HG03045 (cell line): ENCODE measurements at regions not wholly inside any gene's neighbourhood (a gene's known extent, or its start where the extent isn't known, plus 50 kb on each side); places are given as distances from the start of the nearest gene placed in this dataset.

Experiments used
- ATAC-seq: cut with Tn5 transposase; IDR thresholded peaks from one replicate; pipeline ENCODE4 v1.9.1; 2021; ENCODE audit warnings: mild to moderate bottlenecking, moderate library complexity; ENCODE audit not compliant: unreplicated experiment

DNA sequence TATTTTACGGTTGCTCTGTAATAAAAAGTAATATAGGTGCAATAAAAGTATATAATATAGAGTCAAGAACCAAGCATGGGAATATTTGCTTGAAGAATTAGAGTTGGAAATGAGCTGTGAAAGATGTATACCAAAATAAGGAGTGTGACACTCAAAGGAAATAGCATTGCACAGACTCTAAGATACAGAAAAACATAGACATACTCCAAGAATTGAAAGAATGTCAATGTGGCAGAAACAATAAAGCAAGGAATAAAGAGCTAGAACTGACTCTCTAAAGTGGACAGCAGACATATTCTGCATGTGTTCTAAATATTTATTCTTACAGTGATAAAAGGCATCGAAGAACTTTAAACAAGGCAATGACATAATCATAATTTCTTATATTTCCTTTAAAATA lies 561.1 kb upstream of the SETBP1 start:
- ATAC-seq, result no peak

DNA sequence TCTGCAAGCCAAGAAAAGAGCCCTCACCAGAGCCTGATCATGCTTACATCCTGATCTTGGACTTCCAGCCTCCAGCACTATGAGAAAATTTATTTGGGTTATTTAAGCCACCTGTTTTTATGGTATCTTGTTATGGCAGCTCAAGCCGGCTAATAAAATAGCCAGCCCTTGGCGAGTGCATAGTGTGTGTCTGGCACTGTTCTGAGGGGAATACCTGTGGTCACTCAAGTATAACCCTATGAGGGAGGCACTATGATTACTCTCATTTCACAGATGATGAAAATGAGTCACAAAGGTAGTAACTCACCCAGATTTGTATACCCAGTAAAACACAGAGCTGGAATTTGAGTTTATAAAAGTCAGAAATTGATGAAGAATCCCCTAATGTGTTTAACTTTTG lies 556.9 kb upstream of the SETBP1 start:
- no peak for ATAC-seq

DNA sequence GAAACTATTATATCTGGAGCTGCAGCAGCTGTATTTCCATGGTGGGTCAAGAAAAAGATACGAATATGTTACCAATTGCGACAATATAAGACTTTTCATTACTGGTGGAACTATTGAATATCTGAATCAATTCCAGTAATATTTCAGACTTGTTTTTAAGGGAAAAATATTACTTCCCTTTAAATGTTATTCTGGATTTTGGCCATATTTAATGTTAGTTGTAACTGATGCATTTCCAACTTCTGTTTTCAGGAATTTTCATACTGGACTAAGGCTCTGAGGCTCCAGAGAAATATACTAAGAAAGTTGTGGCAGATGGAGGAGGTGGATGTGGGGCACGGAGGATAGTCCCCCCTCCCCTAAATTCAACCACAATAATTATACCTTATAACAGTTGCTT lies 555.2 kb upstream of the SETBP1 start:
- no peak for ATAC-seq

DNA sequence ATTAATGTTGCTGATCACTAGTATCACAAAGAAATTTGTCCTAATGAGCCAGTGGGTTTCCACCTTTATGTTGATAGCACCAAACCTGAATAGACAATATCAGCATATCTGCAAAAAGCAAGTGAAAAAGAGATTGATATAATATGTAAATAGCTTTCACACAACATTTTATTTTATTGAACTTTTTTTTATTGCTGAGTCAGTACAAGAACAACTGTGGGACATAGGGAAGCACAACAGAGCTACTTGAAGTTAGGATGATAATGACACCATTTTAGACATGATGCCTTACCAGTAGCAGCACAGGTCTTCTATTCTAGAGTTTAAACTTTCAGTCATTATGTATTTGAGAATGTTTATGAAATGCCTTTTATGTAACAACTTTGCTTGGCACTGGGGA lies 554.1 kb upstream of the SETBP1 start:
- no peak for ATAC-seq

DNA sequence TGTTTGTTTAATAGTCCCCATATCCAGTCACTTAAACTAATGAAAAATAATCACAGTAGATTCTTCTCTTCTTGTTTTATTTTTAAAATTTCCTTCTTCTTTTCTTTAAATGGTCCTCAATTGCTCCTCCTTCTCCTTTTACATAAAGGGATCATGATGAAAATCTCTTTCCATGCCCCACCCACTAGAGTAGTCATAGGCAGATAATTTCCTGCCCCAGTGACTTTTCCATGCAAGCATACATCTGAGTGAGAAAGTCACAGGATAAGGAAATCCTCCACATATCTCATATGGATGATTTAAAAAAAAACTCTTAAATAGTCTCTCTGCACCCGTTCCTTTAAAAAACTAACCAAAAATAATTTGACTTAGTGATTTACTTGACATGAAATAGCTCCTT lies 552.3 kb upstream of the SETBP1 start:
- ATAC-seq, result no peak

DNA sequence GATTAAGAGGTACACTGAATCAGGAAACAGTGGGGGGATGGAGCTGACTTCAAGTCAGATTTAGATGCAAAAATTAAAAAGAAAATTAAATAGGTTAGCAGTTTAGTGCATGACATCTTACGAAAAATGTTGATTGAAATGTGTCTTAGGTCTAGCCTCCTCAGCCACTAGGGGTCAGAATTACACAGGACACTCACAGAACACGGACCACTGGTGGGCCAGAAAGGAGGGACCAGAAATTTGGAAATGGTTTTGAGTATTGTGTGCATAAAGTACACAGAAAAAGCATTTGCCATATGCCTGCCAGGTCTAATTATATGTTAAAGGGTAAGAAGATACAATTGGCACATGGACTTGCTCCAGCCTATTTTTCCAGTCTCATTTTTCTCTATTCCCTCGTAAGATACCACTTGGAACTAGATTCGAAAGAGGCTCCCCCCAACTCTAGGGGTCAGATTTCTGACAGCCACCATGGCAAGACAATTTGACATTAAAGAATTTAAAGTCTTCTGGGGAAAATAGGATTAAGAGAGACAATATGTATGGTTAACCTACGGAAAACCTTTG lies 550.2 kb upstream of the SETBP1 start:
- no peak for ATAC-seq

DNA sequence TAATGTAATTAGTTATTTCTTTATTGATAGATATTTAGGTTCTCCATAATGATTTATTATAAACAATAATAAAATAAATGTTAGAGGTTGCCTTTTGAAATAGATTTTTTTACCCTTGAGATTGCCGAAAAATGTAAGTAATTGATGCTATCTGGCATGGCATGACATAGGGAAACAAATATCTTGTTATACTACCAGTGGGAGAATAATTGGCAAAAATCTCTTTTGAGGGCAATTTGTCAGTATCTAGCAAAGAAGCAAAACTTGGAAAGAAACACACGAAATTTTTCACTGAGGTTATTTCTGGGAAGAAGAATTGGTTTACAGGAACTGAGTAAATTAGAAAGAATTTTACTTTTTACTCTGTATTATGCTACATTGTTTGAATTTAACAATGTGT lies 547.2 kb upstream of the SETBP1 start:
- ATAC-seq, result no peak

DNA sequence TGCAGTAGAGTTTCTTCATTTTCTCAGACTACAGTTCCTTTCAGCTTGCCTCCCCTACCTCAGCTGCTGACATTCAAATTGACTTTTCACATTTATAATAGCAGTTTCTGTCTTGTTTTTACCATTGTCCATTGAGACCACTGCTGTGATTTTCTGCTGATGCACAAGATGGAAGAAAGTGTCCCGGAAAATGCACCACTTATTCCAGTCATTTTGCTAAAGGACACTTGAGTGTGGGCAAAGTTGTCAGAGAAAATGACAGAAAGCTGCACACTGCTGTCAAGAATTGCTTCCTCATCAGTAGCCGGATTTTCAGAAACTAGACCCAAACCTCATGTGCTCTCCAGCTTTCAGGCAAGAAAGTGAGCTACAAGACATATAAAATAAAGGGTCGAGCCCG lies 546.2 kb upstream of the SETBP1 start:
- ATAC-seq, result no peak

DNA sequence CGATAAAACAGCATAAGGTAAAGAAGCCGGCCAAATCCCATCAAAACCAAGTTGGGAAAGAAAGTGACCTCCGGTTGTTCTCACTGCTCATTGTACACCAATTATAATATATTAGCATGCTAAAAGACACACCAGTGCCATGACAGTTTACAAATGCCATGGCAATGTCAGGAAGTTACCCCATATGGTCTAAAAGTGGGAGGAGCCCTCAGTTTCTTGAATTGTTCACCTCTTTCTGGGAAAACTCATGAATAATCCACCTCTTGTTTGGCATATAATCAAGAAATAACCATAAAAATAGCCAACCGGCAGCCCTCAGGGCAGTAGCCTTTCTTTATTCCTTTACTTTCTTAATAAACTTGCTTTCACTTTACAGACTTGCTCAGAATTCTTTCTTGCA lies 544.9 kb upstream of the SETBP1 start:
- ATAC-seq, result no peak

DNA sequence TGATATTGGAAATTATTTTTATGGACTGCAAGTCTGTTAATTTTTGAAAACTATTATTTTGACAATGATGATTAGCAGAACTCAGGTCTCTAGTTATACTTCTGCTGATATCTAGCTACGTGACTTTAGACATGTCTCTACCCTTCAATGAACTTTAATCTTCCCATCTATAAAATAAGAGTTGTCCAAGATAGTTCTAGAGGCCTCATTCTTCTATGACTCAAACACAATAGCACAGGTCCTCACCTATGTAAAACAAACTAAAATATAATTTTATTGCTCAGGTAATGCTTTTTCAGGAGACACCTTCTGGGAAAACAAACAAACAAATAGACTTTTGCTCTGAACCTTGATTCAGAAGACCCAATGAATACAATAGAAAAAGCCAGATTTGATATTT lies 544.4 kb upstream of the SETBP1 start:
- ATAC-seq, result no peak

DNA sequence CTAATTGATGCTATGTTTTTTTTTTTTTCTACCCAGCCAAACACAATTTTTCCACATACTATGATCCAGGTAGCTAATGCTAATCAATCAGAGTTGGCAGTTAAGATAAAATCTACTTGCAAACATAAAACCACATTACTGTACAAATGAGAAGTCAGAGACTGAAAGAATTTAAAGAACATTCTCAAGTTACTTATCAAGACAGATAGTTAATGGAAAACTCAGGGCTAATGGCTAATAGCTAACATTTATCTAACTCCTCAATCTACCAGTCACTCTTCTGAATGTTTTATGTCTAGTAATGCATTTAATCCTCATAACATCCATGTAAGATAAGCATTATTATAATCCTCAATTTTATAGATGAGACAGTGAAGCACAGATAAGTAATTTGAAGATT lies 537.6 kb upstream of the SETBP1 start:
- no peak for ATAC-seq

DNA sequence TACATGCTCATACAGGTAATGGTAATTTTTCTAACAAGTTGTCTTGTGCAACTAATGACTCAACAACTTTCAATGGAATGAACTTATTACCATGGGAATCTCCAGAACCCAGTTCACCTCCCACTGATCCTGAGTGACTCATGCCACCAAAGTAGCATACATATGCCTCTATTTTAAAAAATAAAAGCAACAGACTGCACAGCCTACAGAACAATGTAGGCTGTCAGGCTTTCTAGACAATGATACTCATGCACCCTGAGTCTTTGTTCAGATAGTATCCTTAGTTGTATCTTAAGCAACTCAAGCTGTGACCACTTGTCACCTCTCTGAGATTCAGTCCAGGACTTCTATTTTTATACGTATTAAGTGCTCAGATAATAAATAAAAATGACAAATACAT lies 531.0 kb upstream of the SETBP1 start:
- no peak for ATAC-seq

DNA sequence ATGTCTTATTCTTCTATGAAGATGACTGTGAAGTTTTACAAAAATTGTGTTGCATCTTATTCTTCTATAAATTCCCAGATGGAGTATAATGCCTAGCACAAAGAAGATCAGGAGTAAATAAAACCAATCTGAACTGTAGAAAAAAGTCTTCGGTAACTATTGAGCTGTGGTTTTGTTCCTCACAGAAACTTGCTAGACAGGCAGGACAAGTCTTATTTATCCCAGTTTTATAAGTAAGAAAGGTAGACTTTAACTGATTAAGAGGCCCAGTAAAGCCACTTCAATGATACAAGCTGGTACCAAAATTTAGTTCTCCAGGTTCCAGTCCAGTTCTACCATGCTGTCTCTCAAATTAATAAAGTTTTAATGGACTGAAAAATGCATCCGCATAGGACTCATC lies 526.7 kb upstream of the SETBP1 start:
- no peak for ATAC-seq

DNA sequence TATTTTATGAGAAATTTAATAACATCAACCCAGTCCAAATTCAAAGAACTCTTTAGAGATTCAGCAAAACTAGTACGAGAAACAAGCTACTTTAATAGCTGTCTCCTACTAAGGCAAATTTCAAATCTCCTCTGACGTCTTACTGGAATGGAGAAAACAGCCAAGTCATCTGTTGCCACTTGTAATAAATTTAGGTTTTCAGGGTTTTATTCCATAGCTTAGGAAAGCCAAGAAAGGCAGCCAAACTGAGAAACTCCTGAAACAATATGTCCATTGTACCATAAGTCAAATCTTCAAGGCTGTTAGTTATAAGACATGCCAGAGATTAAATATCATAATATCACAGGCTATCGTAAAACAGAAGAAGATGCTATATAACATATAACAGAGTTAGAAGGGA lies 524.6 kb upstream of the SETBP1 start:
- no peak for ATAC-seq

DNA sequence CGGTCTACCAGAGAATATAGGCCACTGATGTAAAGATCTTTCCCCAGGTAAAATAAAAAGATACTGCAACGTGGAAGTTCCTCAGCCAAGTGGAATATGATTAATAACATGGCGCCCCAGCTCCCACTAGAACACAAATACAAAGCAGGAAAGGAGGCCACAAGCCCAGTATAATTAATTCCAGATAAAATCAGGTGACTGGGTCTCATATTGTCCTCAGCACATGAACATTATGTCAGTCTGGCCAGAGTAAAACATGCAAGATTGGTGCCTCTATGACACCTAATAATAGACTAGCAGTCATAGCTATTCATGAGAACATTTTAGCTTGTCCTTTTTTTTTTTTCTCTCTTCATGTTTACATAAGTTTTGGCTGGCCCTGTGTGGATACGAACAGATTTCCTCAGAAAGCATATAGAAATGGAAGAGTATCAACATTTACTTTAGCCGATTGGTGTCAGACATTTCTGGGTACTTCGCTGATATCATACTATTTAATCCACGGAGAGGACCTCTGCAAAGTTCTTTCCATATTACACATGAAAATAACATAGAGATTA lies 523.8 kb upstream of the SETBP1 start:
- no peak for ATAC-seq

DNA sequence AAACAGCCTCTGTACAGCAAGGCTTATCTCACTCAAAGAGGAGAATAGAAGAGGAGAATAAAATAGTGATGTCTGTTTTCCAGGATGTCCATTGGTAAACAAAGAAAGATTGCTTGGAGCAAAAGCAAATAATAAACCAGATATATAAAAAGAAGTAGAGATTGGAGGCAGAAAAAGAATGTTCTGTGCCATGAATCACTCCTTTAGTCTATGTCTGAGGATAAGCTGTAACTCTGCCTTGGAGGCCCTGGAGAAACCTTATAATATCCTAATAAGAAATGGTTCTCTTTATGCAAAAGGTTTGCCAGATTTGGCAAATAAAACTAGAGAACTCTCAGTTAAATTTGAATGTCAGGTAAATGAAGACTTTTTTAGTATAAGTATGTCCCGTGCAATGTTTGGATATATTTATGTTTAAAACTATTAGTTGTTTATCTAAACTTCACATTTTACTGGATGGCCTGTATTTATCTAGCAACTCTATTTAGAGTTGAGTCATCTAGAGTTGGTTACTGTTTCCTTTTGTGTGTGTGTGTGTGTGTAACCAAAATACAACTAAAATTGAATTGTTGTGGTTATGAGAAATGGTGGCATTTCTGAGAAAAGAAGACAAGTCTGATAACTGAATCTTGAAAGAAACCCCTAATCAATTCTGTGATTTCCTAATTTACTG lies 510.3 kb upstream of the SETBP1 start:
- ATAC-seq, result no peak

DNA sequence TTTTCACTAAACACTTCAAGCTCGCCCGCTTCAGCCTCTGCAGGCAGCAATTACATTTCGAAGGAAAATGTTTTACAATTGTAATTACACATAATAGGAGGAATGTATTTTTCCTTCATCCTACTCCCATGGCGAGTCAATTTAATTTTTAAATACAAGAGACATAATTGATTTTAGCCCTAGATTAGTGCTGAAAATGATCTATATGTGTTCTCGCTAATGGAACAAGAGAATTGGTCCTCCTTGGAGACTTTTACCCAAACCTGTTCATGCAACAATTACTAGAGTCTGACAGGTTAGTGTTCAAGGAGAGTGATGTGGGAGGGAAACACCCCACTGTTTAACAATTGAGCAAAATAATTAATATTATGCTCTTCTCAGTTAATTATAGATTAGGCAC lies 509.4 kb upstream of the SETBP1 start:
- no peak for ATAC-seq

DNA sequence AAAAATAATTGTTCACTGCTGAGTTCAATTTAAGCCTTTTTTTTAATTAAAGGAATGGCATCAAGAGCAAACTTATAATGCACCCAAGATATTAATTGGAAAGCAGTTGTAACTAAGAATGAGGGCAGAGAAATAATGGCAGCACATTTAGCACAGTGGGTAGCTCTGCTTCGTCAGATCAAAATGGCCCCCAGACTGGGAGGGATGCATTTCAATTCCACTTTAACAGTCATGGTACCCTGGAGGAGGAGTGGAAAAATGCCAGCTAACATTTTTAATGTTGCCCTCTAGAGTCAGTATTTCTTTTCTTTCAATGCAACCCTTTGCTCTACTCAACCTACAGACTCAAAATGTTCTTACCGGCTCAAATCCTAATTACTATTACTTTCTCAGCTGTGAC lies 504.8 kb upstream of the SETBP1 start:
- no peak for ATAC-seq

DNA sequence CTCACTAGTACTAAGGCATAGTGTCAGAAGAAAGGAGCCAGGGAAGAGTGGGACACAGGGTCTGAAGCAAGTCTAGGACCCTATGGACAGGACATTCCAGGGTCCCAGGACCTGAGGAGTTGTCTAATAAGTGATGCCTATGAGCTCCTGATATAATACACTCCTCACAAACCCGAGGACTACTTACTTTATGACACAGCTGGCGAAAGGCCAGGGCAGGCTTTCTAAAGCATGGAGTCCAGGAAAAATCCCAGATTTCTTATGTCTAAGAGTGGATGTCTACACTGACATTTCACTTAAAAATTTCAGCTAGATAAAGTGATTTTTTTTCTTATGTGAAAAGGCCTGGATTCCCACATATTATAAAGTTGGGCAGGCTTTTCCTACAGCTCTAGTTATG lies 502.2 kb upstream of the SETBP1 start:
- no peak for ATAC-seq

DNA sequence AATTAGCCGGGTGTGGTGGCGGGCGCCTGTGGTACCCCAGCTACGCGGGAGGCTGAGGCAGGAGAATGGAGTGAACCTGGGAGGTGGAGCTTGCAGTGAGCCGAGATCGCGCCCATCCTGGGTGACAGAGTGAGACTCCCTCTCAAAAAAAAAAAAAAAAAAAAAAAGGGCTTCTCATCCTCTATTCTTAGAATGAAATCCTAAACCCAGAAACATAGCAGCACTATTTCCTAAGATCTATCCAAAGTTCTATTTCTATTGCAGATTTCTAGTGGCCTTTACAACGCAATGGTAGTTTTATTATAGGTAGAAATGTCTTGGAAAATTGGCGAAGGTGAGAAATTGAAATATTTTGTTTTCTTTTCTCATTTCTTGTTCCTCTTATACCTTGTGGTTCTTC lies 501.0 kb upstream of the SETBP1 start:
- no peak for ATAC-seq

DNA sequence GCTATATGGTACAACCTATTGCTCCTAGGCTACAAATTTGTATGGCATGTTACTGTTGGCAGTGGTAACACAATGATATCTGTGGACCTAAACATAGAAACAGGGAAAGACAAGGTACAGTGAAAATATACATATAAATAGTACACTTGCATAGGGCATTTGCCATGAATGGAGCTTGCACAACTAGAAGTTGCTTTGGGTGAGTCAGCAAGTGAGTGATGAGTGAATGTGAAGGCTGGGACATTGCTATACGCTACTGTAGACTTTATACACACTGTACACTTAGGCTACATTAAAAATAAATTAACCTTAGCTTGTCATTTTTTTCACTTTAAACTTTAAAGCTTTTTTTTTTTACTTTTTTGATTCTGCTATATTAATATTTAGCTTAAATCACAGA lies 500.0 kb upstream of the SETBP1 start:
- no peak for ATAC-seq

DNA sequence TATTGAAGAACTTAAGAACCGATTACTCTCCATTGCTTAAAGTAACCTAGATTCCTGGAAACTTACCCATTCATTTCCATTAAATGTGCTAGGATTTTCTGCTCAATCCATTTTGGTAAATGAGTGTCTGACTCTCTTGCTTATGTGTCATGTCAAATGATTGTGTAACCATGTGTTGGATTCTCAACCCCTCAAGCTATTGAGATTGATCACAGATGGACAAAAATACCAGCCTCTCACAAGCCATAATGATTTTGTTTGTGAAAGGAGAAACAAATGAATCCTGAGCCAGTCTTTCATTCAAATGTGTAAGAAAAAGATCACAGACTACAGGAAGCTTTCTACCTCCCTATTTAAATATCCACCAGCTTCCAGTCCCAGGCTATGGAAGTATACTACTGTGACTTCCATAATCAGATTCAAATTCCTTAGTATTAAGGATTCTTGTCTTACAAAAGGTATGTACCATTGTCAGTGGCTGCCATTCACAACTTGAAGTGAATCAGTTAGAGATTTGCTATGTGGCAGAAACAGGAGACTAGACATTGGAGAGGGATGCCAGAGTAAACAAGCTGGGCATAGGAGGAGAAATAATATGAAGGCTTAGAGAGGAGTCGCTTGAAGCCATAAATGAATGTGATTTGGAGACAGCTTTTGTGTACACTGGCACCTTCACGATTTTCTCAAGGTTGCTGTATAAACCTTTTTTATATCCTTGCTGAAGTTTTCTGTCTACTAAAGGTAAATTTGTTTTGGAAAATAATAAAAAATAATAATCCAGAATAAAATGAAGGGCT lies 498.5 kb upstream of the SETBP1 start:
- ATAC-seq, result no peak
